NCI-H2171 (cell line): ENCODE measurements at regions not wholly inside any gene's neighbourhood (a gene's known extent, or its start where the extent isn't known, plus 50 kb on each side); places are given as distances from the start of the nearest gene placed in this dataset.
"Not testable (repeated sequence)": the region's sequence is repeated elsewhere in the genome, so short reads cannot be mapped to it uniquely, and the experiment has no call there.

Experiments
- DNase-seq: peaks from one replicate; lab custom pipeline; 2025; lab: John Stamatoyannopoulos, UW

- DNase-seq = no peak
Observed at GRCh38 chr14:44873536-44873935, 88.2 kb downstream of the KLHL28 start.

GRCh38 chr14:44866770-44867169 is 95.0 kb downstream of the KLHL28 start:
- no peak for DNase-seq

- DNase-seq = no peak
Observed at GRCh38 chr14:44866322-44866721, 95.4 kb downstream of the KLHL28 start.

- no peak for DNase-seq
Observed at GRCh38 chr14:44863271-44863670, 98.5 kb downstream of the KLHL28 start.

GRCh38 chr14:44854114-44854513 is 107.6 kb downstream of the KLHL28 start:
- no peak for DNase-seq

- no peak for DNase-seq
Observed at GRCh38 chr14:44847526-44848309, 114.0 kb downstream of the KLHL28 start.

- DNase-seq = peak; percentile 13
Observed at GRCh38 chr14:44846232-44846824, 115.4 kb downstream of the KLHL28 start.

- not testable (repeated sequence) for DNase-seq
Observed at GRCh38 chr14:44835928-44836327, 125.8 kb downstream of the KLHL28 start.

- DNase-seq = no peak
Observed at GRCh38 chr14:44833376-44834060, 128.2 kb downstream of the KLHL28 start.

GRCh38 chr14:44830371-44830770 is 131.4 kb downstream of the KLHL28 start:
- DNase-seq = no peak

- no peak for DNase-seq
Observed at GRCh38 chr14:44829021-44829420, 132.7 kb downstream of the KLHL28 start.

- no peak for DNase-seq
Observed at GRCh38 chr14:44828023-44828422, 133.7 kb downstream of the KLHL28 start.

- DNase-seq = no peak
Observed at GRCh38 chr14:44820230-44820964, 141.3 kb downstream of the KLHL28 start.

GRCh38 chr14:44814196-44814595 is 147.6 kb downstream of the KLHL28 start:
- DNase-seq = no peak

GRCh38 chr14:44812672-44813071 is 149.1 kb downstream of the KLHL28 start:
- no peak for DNase-seq

GRCh38 chr14:44804391-44804790 is 157.4 kb downstream of the KLHL28 start:
- DNase-seq = no peak

GRCh38 chr14:44803239-44803905 is 158.4 kb downstream of the KLHL28 start:
- peak; percentile 68 for DNase-seq

- no peak for DNase-seq
Observed at GRCh38 chr14:44798386-44799242, 163.1 kb downstream of the KLHL28 start.

- DNase-seq = no peak
Observed at GRCh38 chr14:44795725-44796124, 166.0 kb downstream of the KLHL28 start.

GRCh38 chr14:44791730-44792129 is 170.0 kb downstream of the KLHL28 start:
- no peak for DNase-seq

GRCh38 chr14:44788612-44789011 is 173.1 kb downstream of the KLHL28 start:
- no peak for DNase-seq
